Stomach (tissue), 8 donors: ENCODE measurements at regions not wholly inside any gene's neighbourhood (a gene's known extent, or its start where the extent isn't known, plus 50 kb on each side); places are given as distances from the start of the nearest gene placed in this dataset.
"Not testable (repeated sequence)": the region's sequence is repeated elsewhere in the genome, so short reads cannot be mapped to it uniquely, and the experiment has no call there.

Experiments
- DNase-seq, 2 donors: peaks; one replicate each; pipeline versions ENCODE4 v3.0.0 to v3.0.0-alpha.2; 2013 to 2019
- H3K27ac ChIP-seq, 5 donors: fragments of 200-600 bp in 4 of 5; sonication (generic) in 4 of 5; one replicate each; pipeline ENCODE4 v1.5.1; 2013 to 2019; ENCODE audit warnings: mild to moderate bottlenecking in 1 of 5, moderate library complexity in 1 of 5
- H3K27me3 ChIP-seq, 3 donors: fragments of 200-600 bp; sonication (generic); one replicate each; pipeline ENCODE4 v1.5.1; 2017 to 2019; ENCODE audit warnings: mixed run types in 1 of 3
- H3K36me3 ChIP-seq, 4 donors: fragments of 200-600 bp; sonication (generic); 1 replicate in 3 of 4; 2 replicates in 1 of 4; pipeline ENCODE4 v1.5.1; 2016 to 2019
- H3K4me1 ChIP-seq, 4 donors: fragments of 200-600 bp; sonication (generic); one replicate each; pipeline ENCODE4 v1.5.1; 2016 to 2019
- H3K4me3 ChIP-seq, 4 donors: fragments of 200-600 bp; sonication (generic) in 3 of 4; one replicate each; pipeline ENCODE4 v1.5.1; 2016 to 2019; ENCODE audit warnings: mild to moderate bottlenecking in 1 of 4
- H3K9me3 ChIP-seq, 4 donors: fragments of 200-600 bp; sonication (generic); one replicate each; pipeline ENCODE4 v1.5.1; 2016 to 2019
- WGBS, 5 donors: extraction: QIAGEN DNeasy Blood & Tissue Kit in 3 of 5; methylation state at CpG; one replicate each; pipeline versions ENCODE4 v1.1.5 to v1.1.7; 2013 to 2018; 5-methylcytosine and 5-hydroxymethylcytosine counted together
- intact Hi-C: fragments of 100-400 bp; cut with DNase I; formaldehyde crosslinking; loops from one replicate; pipeline ENCODE4 v1.15.1; 2023; ENCODE audit warnings: low total_unique reads
- donor health status: healthy with polysubstance abuse.
- donor health status: Bipolar disorder and iron deficiency.
- donor health status: healthy.

DNA sequence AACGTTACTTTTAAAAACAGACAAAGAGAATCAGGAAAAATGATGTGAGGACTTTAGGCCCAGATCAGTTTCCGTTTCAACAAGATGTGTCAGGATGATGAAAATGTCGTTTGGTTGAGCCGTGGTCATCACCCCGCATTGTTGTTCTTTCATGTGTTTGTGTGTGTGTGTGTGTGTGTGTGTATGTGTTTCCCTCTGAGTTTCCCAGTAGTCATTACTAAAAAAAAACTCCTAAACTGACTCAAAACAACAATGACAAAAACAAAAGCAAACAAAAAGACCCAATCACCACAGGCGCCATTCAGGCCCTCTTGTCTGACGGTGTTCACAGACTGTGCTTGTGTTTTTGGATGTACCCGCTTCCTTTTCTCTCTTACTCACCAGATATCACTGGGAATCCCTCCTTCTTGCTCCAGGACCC is 210.6 kb upstream of the PLGLB2 start:
- H3K36me3 ChIP-seq, DNase-seq, H3K27me3 ChIP-seq, H3K4me3 ChIP-seq, H3K4me1 ChIP-seq, H3K9me3 ChIP-seq, H3K27ac ChIP-seq, intact Hi-C loops: not testable (repeated sequence)
- 78 to 100% (median 87%) methylated on average over 3 to 8 of the region's 8 CpGs for WGBS, 5 donors

DNA sequence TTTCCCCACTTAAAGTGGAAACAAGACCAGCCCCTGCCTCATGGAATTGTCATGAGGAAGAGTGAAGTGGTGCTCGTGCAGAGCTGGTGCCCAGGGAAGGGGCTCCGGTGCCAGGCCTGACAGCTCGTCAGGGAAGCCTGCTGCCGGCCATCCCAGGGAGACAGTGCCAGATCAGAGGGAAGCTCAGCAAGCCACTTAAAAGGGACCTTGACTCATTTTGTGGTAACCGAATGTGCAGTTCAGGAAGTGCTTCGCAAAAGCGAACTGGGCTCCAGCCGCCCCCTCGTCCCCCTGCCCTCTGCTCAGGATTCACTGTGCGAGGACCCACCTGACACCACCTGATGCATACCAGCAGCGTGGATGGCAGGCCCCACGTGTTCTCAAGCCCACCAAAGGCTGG is 209.6 kb upstream of the PLGLB2 start:
- intact Hi-C loops, H3K9me3 ChIP-seq, H3K27ac ChIP-seq, H3K27me3 ChIP-seq, H3K4me1 ChIP-seq, H3K36me3 ChIP-seq, H3K4me3 ChIP-seq, DNase-seq: not testable (repeated sequence)
- 84 to 95% (median 84%) methylated on average over 3 to 4 of the region's 12 CpGs; no CpG with 5 or more reads in 2 of the 5 donors for WGBS, 5 donors

DNA sequence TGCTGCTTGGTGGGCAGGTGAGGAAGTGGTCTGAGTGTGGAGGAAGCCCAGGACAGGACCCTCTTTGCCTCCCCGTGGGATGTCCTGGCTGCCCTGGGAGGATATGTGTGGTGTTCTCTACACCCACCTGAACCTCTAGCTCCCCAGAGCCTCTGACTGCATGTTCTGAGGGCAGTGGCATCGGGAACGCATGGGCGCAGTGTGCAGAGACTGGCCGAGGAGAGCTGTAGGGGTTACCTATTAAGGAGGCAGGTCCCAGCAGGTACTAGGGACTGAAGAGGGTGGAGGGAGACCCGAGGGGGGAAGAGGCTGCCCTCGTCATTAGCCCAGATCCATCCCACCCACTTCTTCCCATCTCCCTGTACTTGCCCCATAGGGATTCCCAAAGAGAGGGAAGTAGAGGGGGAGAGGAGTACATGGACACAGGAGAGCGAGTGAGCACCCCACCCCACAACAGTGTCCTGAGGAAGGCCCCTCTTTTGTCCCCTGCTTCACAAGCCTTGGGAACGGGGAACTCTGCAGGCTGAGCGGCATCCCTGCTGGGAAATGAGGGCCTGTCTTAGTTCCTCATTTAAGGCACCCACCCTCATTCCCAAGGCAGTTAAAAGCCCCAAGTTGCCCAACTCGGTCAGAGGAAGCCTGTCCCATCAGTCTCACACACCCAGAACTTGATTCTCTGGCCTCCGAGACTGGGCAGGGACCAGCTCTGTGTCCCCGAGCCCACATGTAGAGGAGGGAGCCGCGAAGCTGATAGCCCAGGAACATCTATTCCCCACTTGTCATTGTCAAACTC is 208.5 kb upstream of the PLGLB2 start:
- intact Hi-C loops, H3K27ac ChIP-seq, H3K4me3 ChIP-seq, H3K36me3 ChIP-seq, H3K27me3 ChIP-seq, H3K4me1 ChIP-seq, DNase-seq, H3K9me3 ChIP-seq: not testable (repeated sequence)
- 88 to 96% (median 92%) methylated on average over 9 to 11 of the region's 15 CpGs for WGBS, 5 donors

DNA sequence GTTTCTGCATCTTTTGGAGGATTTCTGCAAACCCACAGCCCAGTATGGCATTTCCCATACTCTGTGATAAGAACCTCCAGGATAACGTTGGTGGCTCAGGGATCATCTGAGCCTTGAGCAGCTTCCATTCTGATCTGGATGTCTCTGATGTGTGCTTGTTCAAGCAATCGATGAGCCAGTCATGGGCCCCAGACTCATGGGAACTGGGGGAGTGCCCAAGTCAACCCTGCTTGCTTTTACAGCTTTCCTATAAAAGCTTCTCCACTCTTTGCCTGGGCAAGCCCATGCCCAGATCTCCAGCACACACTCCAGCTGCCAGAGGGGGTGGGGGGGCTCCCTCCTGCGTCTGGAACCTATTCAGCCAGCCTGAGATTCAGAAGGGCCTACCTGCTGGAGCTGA is 207.6 kb upstream of the PLGLB2 start:
- DNase-seq, H3K36me3 ChIP-seq, H3K4me1 ChIP-seq, H3K27ac ChIP-seq, H3K27me3 ChIP-seq, H3K9me3 ChIP-seq, H3K4me3 ChIP-seq, intact Hi-C loops: not testable (repeated sequence)
- WGBS, 5 donors: 100% methylated on average over 1 of the region's 3 CpGs; no CpG with 5 or more reads in 4 of the 5 donors

DNA sequence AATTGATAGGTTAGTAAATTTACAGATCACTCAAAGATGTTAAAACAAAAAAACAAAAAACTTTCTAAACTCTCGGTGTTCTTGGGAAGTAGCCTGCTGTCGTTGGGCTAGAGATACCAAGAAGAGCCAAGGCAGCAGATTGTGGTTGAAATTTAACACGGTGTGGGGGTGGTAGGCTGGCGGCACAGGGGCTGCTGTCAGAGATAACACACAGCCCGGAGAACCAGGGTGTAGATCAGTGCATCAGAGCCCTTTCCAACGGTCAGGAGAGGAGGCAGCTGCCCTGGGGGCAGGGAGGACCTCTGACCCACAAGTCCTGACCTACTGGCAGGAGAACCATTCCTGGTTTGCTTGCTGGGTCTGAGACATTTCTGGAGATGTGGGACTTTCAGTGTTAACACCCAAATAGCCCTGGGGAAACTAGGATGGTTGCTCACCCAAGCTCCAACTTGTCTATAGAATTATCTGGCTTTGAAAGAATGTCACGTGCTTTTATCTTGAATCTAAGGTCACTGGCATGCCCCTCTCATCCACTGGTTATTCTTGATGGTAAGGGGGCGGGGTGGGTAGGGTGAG is 205.2 kb upstream of the PLGLB2 start:
- H3K27me3 ChIP-seq, intact Hi-C loops, H3K27ac ChIP-seq, H3K4me3 ChIP-seq, H3K36me3 ChIP-seq, H3K9me3 ChIP-seq, H3K4me1 ChIP-seq: not testable (repeated sequence)
- 14 to 37% (median 27%) methylated on average over 5 to 6 of the region's 8 CpGs for WGBS, 5 donors
- DNase-seq: peak in 1 of 2 donors; percentile 16

DNA sequence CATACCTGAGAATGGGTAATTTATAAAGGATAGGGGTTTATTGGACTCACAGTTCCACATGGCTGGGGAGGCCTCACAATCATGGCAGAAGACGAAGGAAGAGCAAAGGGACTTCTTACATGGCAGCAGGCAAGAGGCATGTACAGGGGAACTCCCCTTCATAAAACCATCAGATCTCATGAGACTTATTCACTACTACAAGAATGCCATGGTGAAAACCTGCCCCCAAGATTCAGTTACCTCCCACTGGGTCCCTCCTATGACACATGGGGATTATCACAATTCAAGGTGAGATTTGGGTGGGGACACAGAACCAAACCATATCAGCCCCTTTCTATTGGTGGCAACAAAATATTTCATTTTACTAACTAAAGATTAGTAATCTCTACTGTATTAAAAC is 204.1 kb upstream of the PLGLB2 start:
- DNase-seq, H3K36me3 ChIP-seq, H3K9me3 ChIP-seq, intact Hi-C loops, H3K4me1 ChIP-seq, H3K4me3 ChIP-seq, H3K27me3 ChIP-seq, H3K27ac ChIP-seq: not testable (repeated sequence)
- WGBS, 5 donors: no CpG with 5 or more reads among the region's 1 CpG

DNA sequence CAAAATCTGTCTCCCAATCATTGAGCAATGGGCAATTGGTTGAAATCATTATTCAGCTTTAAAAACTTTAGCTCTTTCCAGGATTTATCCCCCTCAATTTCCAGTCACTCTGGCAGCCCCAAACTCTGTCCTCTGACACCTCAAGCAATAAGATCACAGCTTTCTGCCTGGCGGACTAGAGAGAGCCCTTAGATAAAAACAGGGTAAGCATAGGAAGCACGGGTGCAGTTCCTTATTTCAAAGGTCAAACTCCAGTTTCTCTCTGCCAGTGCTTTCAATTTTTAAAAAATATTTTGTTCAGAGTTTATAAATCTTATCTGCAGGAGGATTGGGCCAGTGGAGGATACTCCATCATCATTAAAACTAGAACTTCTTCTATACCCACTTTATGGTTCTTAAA is 200.8 kb upstream of the PLGLB2 start:
- H3K27ac ChIP-seq, H3K36me3 ChIP-seq, H3K4me1 ChIP-seq, H3K27me3 ChIP-seq, intact Hi-C loops, DNase-seq, H3K9me3 ChIP-seq, H3K4me3 ChIP-seq: not testable (repeated sequence)
- WGBS, 5 donors: 20 to 58% (median 36%) methylated on average over 2 of the region's 2 CpGs

DNA sequence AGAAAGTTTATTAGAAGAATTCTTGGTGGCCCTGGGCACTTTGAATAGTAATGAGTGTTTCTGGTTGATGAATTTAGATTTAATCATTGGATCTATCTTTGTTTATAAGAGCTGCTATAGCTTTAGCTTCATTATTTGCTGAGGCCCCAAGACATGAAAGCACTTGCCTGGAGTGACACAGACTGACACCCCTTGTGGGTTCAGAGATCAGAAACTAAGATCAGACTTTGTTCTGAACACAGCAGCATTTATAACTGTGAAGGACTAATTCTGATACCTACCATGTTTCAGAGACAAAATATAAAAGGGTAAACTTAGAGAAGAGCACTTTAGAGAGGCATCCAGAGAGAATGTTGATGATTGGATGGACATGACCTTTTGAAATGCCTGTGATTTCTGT is 199.9 kb upstream of the PLGLB2 start:
- H3K4me1 ChIP-seq, intact Hi-C loops, H3K36me3 ChIP-seq: not testable (repeated sequence)

DNA sequence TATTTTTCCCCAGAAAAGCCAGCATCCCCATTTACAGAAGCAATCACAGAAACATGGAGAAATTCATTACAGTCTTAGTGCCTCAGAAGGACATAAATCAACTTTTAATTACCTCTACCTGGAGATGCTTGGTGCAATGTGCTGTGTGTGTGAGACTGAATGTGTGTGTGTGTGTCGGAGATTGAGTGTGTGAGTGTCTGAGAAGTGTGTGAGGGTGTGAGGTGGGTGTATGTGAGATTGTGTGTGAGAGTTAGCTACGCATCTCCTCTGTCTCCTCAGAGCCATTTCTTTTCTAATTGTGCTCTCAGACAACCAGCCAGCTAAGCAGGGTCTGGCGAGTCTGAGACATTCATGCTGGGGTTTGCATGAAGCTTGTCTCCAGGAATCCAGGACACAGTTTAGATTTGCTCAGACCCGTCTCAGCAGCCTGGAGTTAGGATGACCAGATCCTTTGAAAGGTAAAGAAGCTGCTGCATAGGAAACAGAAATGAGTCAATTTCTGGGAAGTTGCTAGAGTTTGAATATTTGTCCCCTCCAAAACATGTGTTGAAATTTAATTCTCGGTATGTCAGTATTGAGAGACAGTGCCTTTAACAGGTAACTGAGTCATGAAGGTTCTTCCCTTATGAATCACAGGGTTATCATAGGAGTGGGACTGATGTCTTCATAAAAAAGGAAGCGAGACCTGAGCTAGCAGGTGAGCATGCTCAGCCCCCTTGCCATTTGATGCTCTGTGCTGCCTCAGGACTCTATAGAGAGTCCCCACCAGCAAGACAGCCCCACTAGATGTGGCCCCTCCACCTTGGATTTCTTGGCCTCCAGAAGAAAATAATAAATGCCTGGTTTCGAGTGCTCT is 199.0 kb upstream of the PLGLB2 start:
- H3K27ac ChIP-seq, H3K9me3 ChIP-seq, DNase-seq, H3K4me3 ChIP-seq, H3K36me3 ChIP-seq, intact Hi-C loops, H3K4me1 ChIP-seq, H3K27me3 ChIP-seq: not testable (repeated sequence)
- 90 to 100% (median 94%) methylated on average over 2 to 3 of the region's 7 CpGs for WGBS, 5 donors

More for the DNA sequence above, 199.9 kb upstream of the PLGLB2 start:
- H3K4me3 ChIP-seq, H3K27me3 ChIP-seq, H3K27ac ChIP-seq, DNase-seq, H3K9me3 ChIP-seq: not testable (repeated sequence)

DNA sequence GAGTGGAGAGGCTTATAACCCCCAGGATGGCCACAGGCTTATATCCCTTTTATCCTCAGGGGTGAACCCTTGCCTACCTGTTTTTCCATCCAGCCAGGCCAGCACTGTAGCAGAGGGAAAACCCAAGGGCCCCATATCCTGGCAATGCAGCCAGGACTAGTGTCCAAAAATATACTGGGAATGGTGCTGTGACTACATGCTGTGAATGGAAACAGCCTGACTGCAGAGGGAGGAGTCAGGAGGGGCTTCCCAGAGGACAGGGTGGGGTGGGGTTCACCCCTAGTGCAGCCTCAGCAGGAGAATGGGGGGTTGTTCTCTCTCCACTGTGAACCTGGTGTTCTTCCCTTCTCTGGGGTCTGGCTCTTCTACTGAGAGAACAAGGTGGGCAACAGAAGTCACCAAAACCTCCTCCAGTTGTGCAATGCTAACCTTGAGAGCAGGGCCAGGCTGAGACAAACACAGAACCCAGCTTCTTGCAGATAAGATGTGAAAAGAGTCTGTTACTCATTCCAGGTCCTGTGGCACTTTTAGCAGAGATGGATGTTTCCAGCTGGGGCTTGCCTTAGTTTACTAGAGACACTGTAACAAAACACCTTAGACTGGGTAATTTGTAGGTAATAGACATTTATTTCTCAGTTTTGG is 198.2 kb upstream of the PLGLB2 start:
- not testable (repeated sequence) for H3K4me1 ChIP-seq

DNA sequence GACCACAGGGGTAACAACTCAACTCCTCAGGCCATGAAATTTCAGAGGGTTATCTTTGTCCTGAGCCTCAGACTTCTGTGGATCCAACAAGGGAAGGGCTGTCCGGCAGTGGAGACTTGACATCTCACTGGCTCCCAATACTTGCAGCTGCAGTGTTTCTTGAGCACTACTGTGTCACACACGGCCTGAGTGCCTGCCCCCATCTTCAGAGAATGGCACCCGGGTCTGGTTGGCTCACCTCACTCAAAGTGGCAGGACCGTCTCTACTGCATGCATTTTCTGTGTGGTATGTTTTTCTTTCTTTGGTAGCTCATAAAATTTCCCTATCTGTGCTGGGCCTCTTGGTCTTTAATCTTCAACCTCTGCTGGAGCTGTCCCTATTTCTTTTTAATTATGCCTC is 193.2 kb upstream of the PLGLB2 start:
- H3K27me3 ChIP-seq, H3K27ac ChIP-seq, H3K4me3 ChIP-seq, H3K9me3 ChIP-seq, H3K4me1 ChIP-seq, H3K36me3 ChIP-seq, DNase-seq, intact Hi-C loops: not testable (repeated sequence)
- WGBS, 5 donors: 100% methylated on average over 1 of the region's 4 CpGs; no CpG with 5 or more reads in 4 of the 5 donors

More for the DNA sequence above, 198.2 kb upstream of the PLGLB2 start:
- intact Hi-C loops, DNase-seq, H3K27ac ChIP-seq, H3K36me3 ChIP-seq, H3K9me3 ChIP-seq, H3K4me3 ChIP-seq, H3K27me3 ChIP-seq: not testable (repeated sequence)
